Peyer's patch (tissue), 4 donors: ENCODE measurements at regions not wholly inside any gene's neighbourhood (a gene's known extent, or its start where the extent isn't known, plus 50 kb on each side); places are given as distances from the start of the nearest gene placed in this dataset.

Experiments used
- CTCF ChIP-seq, 6 experiments: fragments of 450-650 bp in 4 of 6; fragments of 200-600 bp in 2 of 6; sonication (generic) in 1 of 6; IDR thresholded peaks; one replicate each; pipeline ENCODE4 v1.5.1; 2017 to 2019; ENCODE audit warnings: antibody characterized with exemption in 6 of 6, mild to moderate bottlenecking in 3 of 6, moderate library complexity in 1 of 6
- POLR2A ChIP-seq, 2 donors: fragments of 450-650 bp; IDR thresholded peaks; one replicate each; pipeline ENCODE4 v1.5.1; 2017; ENCODE audit warnings: antibody characterized with exemption in 2 of 2, mild to moderate bottlenecking in 2 of 2, moderate library complexity in 2 of 2

GRCh38 chr17:74063439-74063838, 140.0 kb upstream of the RPL38 start:
- no peak for TF ChIP-seq CTCF (IDR thresholded peaks at IDR 0.05)
- TF ChIP-seq POLR2A (IDR thresholded peaks at IDR 0.05), result no peak
